ENCODE measurements at regions not wholly inside any gene's neighbourhood (a gene's known extent, or its start where the extent isn't known, plus 50 kb on each side); places are given as distances from the start of the nearest gene placed in this dataset.
A peak's percentile ranks its signal among the peaks of the same experiment; 100 is the strongest.

GRCh38 chr6:15025446-15025845 lies 220.4 kb upstream of the JARID2 start:
- no peak for TF ChIP-seq POLR2AphosphoS5 (IDR thresholded peaks at IDR 0.05)
- peaks cover 0 to 9% (median 0%) of the 10 kb centered on the region in 4 donors for H3K4me1 ChIP-seq
- no peaks in the 10 kb centered on the region for H3K36me3 ChIP-seq
- no peaks in the 10 kb centered on the region for H3K27me3 ChIP-seq
- H3K4me3 ChIP-seq: no peak overlapping the region
- H3K27ac ChIP-seq: no peak overlapping the region
- DNase-seq: peak in 1 of 2 donors; percentile 62
- WGBS, 5 donors: 78 to 92% (median 86%) methylated on average over 3 of the region's 3 CpGs
- H3K9me3 ChIP-seq: peaks cover 0 to 5% (median 2%) of the 10 kb centered on the region in 4 donors
- intact Hi-C loops (cut with DNase I; ENCODE audit: low total_unique reads): no loop called here

- peaks cover 0 to 9% (median 0%) of the 10 kb centered on the region in 4 donors for H3K4me1 ChIP-seq
- WGBS, 5 donors: 32 to 35% (median 33%) methylated on average over 6 of the region's 6 CpGs
- no peaks in the 10 kb centered on the region for H3K27me3 ChIP-seq
- H3K9me3 ChIP-seq: peaks cover 0 to 10% (median 2%) of the 10 kb centered on the region in 4 donors
- H3K27ac ChIP-seq: no peak overlapping the region
- no peaks in the 10 kb centered on the region for H3K36me3 ChIP-seq
- intact Hi-C loops (cut with DNase I; ENCODE audit: low total_unique reads): no loop called here
- DNase-seq: peak; percentile 44 to 78
- TF ChIP-seq CTCF (IDR thresholded peaks at IDR 0.05) (no peak), POLR2AphosphoS5 (IDR thresholded peaks at IDR 0.05) (no peak), EP300 (IDR thresholded peaks at IDR 0.05) (no peak), POLR2A (IDR thresholded peaks at IDR 0.05) (no peak)
- no peak overlapping the region for H3K4me3 ChIP-seq
These were observed 219.0 kb upstream of the JARID2 start for GRCh38 chr6:15026832-15027231.

DNA sequence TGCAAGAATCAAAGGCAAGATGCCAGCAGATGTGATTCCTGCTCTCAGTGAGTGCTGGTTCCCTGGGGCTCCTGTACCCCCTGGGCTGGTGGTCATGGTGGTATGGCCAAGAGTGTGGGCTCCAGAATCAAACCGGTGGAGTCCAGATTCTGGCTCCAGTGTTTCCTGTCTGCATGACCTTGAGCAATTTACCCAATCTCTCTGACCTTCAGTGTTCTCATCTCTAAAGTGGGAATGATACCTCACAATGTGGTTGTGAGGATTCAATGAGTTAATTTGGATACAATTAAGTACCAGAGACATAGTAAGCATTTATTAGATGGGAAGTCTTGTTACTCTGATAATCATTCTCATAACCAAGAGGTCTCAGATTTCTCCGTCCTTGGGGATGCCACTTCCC lies 218.4 kb upstream of the JARID2 start:
- no peak overlapping the region for H3K4me3 ChIP-seq
- TF ChIP-seq CTCF (IDR thresholded peaks at IDR 0.05) (no peak), POLR2AphosphoS5 (IDR thresholded peaks at IDR 0.05) (no peak)
- H3K4me1 ChIP-seq: peaks cover 0 to 9% (median 0%) of the 10 kb centered on the region in 4 donors
- 90 to 98% (median 94%) methylated on average over 1 to 2 of the region's 2 CpGs for WGBS, 5 donors
- DNase-seq: no peak
- H3K27me3 ChIP-seq: no peaks in the 10 kb centered on the region
- intact Hi-C loops (cut with DNase I; ENCODE audit: low total_unique reads): no loop called here
- H3K9me3 ChIP-seq: peaks cover 0 to 10% (median 2%) of the 10 kb centered on the region in 4 donors
- H3K27ac ChIP-seq: no peak overlapping the region
- no peaks in the 10 kb centered on the region for H3K36me3 ChIP-seq

DNA sequence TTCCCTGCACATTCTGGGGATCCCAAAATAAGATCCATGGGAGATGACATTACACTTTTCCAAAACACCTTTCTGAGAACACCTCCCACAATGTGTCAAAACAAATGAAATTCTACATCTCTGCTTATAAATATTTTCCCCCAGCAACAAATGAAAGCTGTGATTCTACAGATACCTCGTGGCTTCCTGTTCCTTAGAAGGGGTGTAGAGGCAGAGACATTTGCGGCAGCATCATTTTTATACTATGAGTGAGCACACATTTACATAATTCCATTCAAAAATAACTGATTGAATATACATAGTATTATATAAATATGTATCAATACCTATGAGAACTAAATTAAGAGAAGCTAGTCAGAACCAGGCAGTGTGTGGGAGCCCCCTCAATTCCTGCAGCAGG lies 213.9 kb upstream of the JARID2 start:
- no peak overlapping the region for H3K4me3 ChIP-seq
- H3K9me3 ChIP-seq: peaks cover 0 to 10% (median 2%) of the 10 kb centered on the region in 4 donors
- peaks cover 0 to 9% (median 3%) of the 10 kb centered on the region in 4 donors for H3K4me1 ChIP-seq
- WGBS, 5 donors: 80 to 87% (median 81%) methylated on average over 2 of the region's 2 CpGs
- DNase-seq: no peak
- H3K27me3 ChIP-seq: no peaks in the 10 kb centered on the region
- H3K27ac ChIP-seq: no peak overlapping the region
- TF ChIP-seq CTCF (IDR thresholded peaks at IDR 0.05) (no peak), POLR2AphosphoS5 (IDR thresholded peaks at IDR 0.05) (no peak), EP300 (IDR thresholded peaks at IDR 0.05) (no peak), POLR2A (IDR thresholded peaks at IDR 0.05) (no peak)
- intact Hi-C loops (cut with DNase I; ENCODE audit: low total_unique reads): no loop called here
- H3K36me3 ChIP-seq: no peaks in the 10 kb centered on the region

DNA sequence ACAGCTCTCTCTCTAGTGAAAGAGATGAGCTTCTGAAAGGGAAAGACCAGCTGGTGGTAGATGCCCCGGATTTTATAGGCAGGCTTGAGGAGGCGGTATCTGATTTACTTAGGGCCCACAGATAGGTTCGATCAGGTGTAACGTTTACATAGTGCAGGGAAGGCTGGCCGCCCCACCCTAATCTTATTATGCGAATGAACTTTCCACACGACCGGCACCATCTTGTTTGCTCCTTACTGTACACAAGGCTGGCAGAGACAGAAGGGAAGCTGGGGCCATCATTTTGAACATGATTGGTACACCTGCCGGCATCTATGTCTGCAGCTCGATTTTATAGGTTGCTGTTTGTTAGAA lies 212.0 kb upstream of the JARID2 start:
- 59 to 70% (median 65%) methylated on average over 10 of the region's 10 CpGs for WGBS, 5 donors
- TF ChIP-seq CTCF (IDR thresholded peaks at IDR 0.05) (no peak), POLR2A (IDR thresholded peaks at IDR 0.05) (no peak), POLR2AphosphoS5 (IDR thresholded peaks at IDR 0.05) (no peak), EP300 (IDR thresholded peaks at IDR 0.05) (no peak)
- no peaks in the 10 kb centered on the region for H3K36me3 ChIP-seq
- no peak for DNase-seq
- intact Hi-C loops (cut with DNase I; ENCODE audit: low total_unique reads): no loop called here
- H3K27me3 ChIP-seq: no peaks in the 10 kb centered on the region
- H3K4me1 ChIP-seq: peaks cover 0 to 7% (median 3%) of the 10 kb centered on the region in 4 donors
- H3K9me3 ChIP-seq: peaks cover 0 to 10% (median 2%) of the 10 kb centered on the region in 4 donors
- no peak overlapping the region for H3K27ac ChIP-seq
- H3K4me3 ChIP-seq: no peak overlapping the region
